Testis (tissue), 2 donors: ENCODE measurements at regions not wholly inside any gene's neighbourhood (a gene's known extent, or its start where the extent isn't known, plus 50 kb on each side); places are given as distances from the start of the nearest gene placed in this dataset.
A peak's percentile ranks its signal among the peaks of the same experiment; 100 is the strongest.

Experiments
- DNase-seq: peaks from one replicate; pipeline ENCODE4 v3.0.0-alpha.2; 2019
- H3K27ac ChIP-seq, 2 donors: fragments of 200-600 bp; sonication (generic); one replicate each; pipeline ENCODE4 v1.5.1; 2019
- H3K27me3 ChIP-seq: fragments of 200-600 bp; sonication (generic); one replicate; pipeline ENCODE4 v1.5.1; 2019
- H3K36me3 ChIP-seq: fragments of 200-600 bp; sonication (generic); one replicate; pipeline ENCODE4 v1.5.1; 2017; ENCODE audit warnings: low read depth; ENCODE audit errors: missing control alignments
- H3K4me1 ChIP-seq: fragments of 200-600 bp; sonication (generic); one replicate; pipeline ENCODE4 v1.5.1; 2019
- H3K4me3 ChIP-seq, 2 donors: fragments of 200-600 bp; sonication (generic); one replicate each; pipeline ENCODE4 v1.5.1; 2017 to 2019
- H3K9me3 ChIP-seq: fragments of 200-600 bp; sonication (generic); one replicate; pipeline ENCODE4 v1.5.1; 2017
- CTCF ChIP-seq, 3 experiments: fragments of 450-650 bp in 2 of 3; fragments of 200-600 bp in 1 of 3; sonication (generic) in 1 of 3; IDR thresholded peaks; one replicate each; pipeline ENCODE4 v1.5.1; 2016 to 2019; ENCODE audit warnings: antibody characterized with exemption in 3 of 3, mild to moderate bottlenecking in 2 of 3, moderate library complexity in 1 of 3
- POLR2A ChIP-seq: fragments of 450-650 bp; IDR thresholded peaks from one replicate; pipeline ENCODE4 v1.6.1; 2017; ENCODE audit warnings: antibody characterized with exemption, mild to moderate bottlenecking, moderate library complexity
- WGBS, 2 donors: methylation state at CpG; one replicate each; pipeline ENCODE4 v1.1.5; 2018; 5-methylcytosine and 5-hydroxymethylcytosine counted together
- intact Hi-C: fragments of 100-400 bp; cut with DNase I; formaldehyde crosslinking; loops from one replicate; pipeline ENCODE4 v1.15.1; 2023; ENCODE audit warnings: low total_unique reads

- Histone ChIP-seq H3K27me3 (no peaks in the 10 kb centered on the region), H3K4me1 (peaks cover 9% of the 10 kb centered on the region), H3K27ac (peak overlapping the region; percentile 26 to 77), H3K4me3 (no peak overlapping the region), H3K36me3 (no peaks in the 10 kb centered on the region), H3K9me3 (no peaks in the 10 kb centered on the region)
- peak; percentile 50 for DNase-seq
- intact Hi-C loops = no loop called here
- no peak for TF ChIP-seq CTCF (IDR thresholded peaks at IDR 0.05)
- WGBS, 2 donors = 55 to 74% methylated on average over 7 of the region's 7 CpGs
These were observed 187.0 kb upstream of the CDH13 start for GRCh38 chr16:82439678-82440293.

GRCh38 chr16:82433042-82433441, 193.7 kb upstream of the CDH13 start:
- Histone ChIP-seq H3K27me3 (no peaks in the 10 kb centered on the region), H3K27ac (no peak overlapping the region), H3K9me3 (no peaks in the 10 kb centered on the region), H3K36me3 (no peaks in the 10 kb centered on the region), H3K4me1 (no peaks in the 10 kb centered on the region), H3K4me3 (no peak overlapping the region)
- WGBS, 2 donors = 84 to 93% methylated on average over 2 of the region's 2 CpGs
- TF ChIP-seq POLR2A (no peak), CTCF (IDR thresholded peaks at IDR 0.05) (no peak)
- no peak for DNase-seq
- intact Hi-C loops = no loop called here

GRCh38 chr16:82432261-82432660, 194.5 kb upstream of the CDH13 start:
- no peaks in the 10 kb centered on the region for H3K9me3 ChIP-seq
- WGBS, 2 donors = 33 to 45% methylated on average over 8 of the region's 8 CpGs
- no peak overlapping the region for H3K27ac ChIP-seq
- intact Hi-C loops = no loop called here
- H3K4me3 ChIP-seq = no peak overlapping the region
- no peaks in the 10 kb centered on the region for H3K4me1 ChIP-seq
- TF ChIP-seq POLR2A (no peak), CTCF (IDR thresholded peaks at IDR 0.05) (no peak)
- H3K36me3 ChIP-seq = no peaks in the 10 kb centered on the region
- no peaks in the 10 kb centered on the region for H3K27me3 ChIP-seq
- no peak for DNase-seq

GRCh38 chr16:82425661-82426060, 201.1 kb upstream of the CDH13 start:
- Histone ChIP-seq H3K27ac (no peak overlapping the region), H3K4me3 (no peak overlapping the region), H3K27me3 (no peaks in the 10 kb centered on the region), H3K4me1 (no peaks in the 10 kb centered on the region), H3K36me3 (no peaks in the 10 kb centered on the region), H3K9me3 (no peaks in the 10 kb centered on the region)
- 75% methylated on average over 4 of the region's 4 CpGs for WGBS, 2 donors
- no peak for TF ChIP-seq CTCF (IDR thresholded peaks at IDR 0.05)
- TF ChIP-seq POLR2A = no peak
- intact Hi-C loops = no loop called here
- no peak for DNase-seq

- intact Hi-C loops = no loop called here
- 50 to 89% methylated on average over 1 of the region's 1 CpG for WGBS, 2 donors
- TF ChIP-seq POLR2A (no peak), CTCF (IDR thresholded peaks at IDR 0.05) (no peak)
- H3K4me1 ChIP-seq = no peaks in the 10 kb centered on the region
- H3K9me3 ChIP-seq = no peaks in the 10 kb centered on the region
- no peaks in the 10 kb centered on the region for H3K36me3 ChIP-seq
- no peak overlapping the region for H3K4me3 ChIP-seq
- no peak overlapping the region for H3K27ac ChIP-seq
- DNase-seq = no peak
- no peaks in the 10 kb centered on the region for H3K27me3 ChIP-seq
These were observed 204.9 kb upstream of the CDH13 start for GRCh38 chr16:82421851-82422250.
